Lung (tissue), 11 donors: ENCODE measurements at regions not wholly inside any gene's neighbourhood (a gene's known extent, or its start where the extent isn't known, plus 50 kb on each side); places are given as distances from the start of the nearest gene placed in this dataset.

Experiments
- ATAC-seq: fragments of 200-7000 bp; cut with Tn5 transposase; one replicate; pipeline ENCODE4 v1.9.1; 2020; ENCODE audit warnings: moderate number of reproducible peaks; ENCODE audit not compliant: insufficient read depth, low FRiP score
- DNase-seq, 3 donors: peaks; one replicate each; pipeline ENCODE4 v3.0.0-alpha.2; 2013 to 2017
- H3K27ac ChIP-seq, 2 donors: one replicate each; pipeline ENCODE4 v1.5.1; 2013; ENCODE audit warnings: mild to moderate bottlenecking in 2 of 2, moderate library complexity in 2 of 2, control low read depth in 1 of 2, inconsistent platforms in 1 of 2, low read depth in 1 of 2, low read length in 1 of 2
- H3K27me3 ChIP-seq, 3 donors: one replicate each; pipeline ENCODE4 v1.5.1; 2013; ENCODE audit warnings: low read length in 2 of 3; ENCODE audit not compliant: control insufficient read depth in 3 of 3, insufficient read depth in 3 of 3
- H3K36me3 ChIP-seq, 4 donors: one replicate each; pipeline ENCODE4 v1.5.1; 2013; ENCODE audit warnings: low read length in 4 of 4, mild to moderate bottlenecking in 1 of 4, moderate library complexity in 1 of 4; ENCODE audit not compliant: control insufficient read depth in 4 of 4, insufficient read depth in 4 of 4
- H3K4me1 ChIP-seq, 5 donors: one replicate each; pipeline ENCODE4 v1.5.1; 2013; ENCODE audit warnings: low read length in 5 of 5, mild to moderate bottlenecking in 2 of 5, moderate library complexity in 1 of 5; ENCODE audit not compliant: control insufficient read depth in 5 of 5, insufficient read depth in 5 of 5
- H3K4me3 ChIP-seq: one replicate; pipeline ENCODE4 v1.5.1; 2013; ENCODE audit warnings: mild to moderate bottlenecking, control low read depth, moderate library complexity
- H3K9ac ChIP-seq, 2 donors: one replicate each; pipeline ENCODE4 v1.5.1; 2013; ENCODE audit warnings: low read length in 2 of 2, control low read depth in 1 of 2; ENCODE audit not compliant: insufficient read depth in 1 of 2
- H3K9me3 ChIP-seq, 4 donors: one replicate each; pipeline ENCODE4 v1.5.1; 2013; ENCODE audit warnings: low read length in 3 of 4, mild to moderate bottlenecking in 1 of 4, moderate library complexity in 1 of 4; ENCODE audit not compliant: control insufficient read depth in 4 of 4, insufficient read depth in 3 of 4
- CTCF ChIP-seq: IDR thresholded peaks from 2 replicates; pipeline ENCODE4 v1.5.1; 2012; ENCODE audit warnings: mild to moderate bottlenecking; ENCODE audit errors: control extremely low read depth, extremely low read depth
- WGBS, 2 donors: extraction: QIAGEN DNeasy Blood & Tissue Kit; methylation state at CpG; one replicate each; pipeline ENCODE4 v1.1.7; 2013; 5-methylcytosine and 5-hydroxymethylcytosine counted together
- donor health status: control.
- donor health status: control.
- donor health status: Bipolar disorder and iron deficiency.
- donor health status: healthy.
- donor health status: DM: yes; HTN: yes; CAD: no.

DNA sequence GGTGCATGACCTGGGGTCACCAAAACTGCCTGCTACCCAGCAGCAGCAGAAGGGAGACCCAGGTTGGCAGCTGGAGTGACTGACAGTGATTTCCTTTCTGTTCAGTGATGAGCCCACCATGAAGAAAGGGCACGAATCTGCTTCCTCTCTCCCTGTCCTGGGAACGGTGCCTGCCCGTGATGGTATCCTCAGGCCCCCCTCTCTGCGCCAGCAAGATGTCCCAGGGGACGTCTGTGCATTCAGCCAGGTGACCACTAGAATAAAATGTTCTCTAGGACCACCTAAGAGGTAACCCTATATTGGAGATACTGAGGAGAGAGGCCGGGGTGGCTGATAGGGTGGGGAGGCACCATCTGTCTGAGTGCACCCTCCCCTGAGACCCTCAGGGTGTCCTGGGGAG is 294.7 kb downstream of the QKI start:
- Histone ChIP-seq H3K4me1 (peaks cover 0 to 31% (median 7%) of the 10 kb centered on the region in 5 donors), H3K9ac (no peak overlapping the region), H3K27ac (peak overlapping the region; percentile 55 to 58), H3K36me3 (no peaks in the 10 kb centered on the region), H3K4me3 (no peak overlapping the region), H3K9me3 (peaks cover 0 to 2% (median 0%) of the 10 kb centered on the region in 4 donors), H3K27me3 (no peaks in the 10 kb centered on the region)
- 62 to 71% methylated on average over 6 of the region's 6 CpGs for WGBS, 2 donors
- DNase-seq (no peak), ATAC-seq (no peak)
- no peak for TF ChIP-seq CTCF

- Histone ChIP-seq H3K27ac (peak overlapping the region in 1 of 2 donors; percentile 10), H3K9me3 (peaks cover 0 to 2% (median under 1%) of the 10 kb centered on the region in 4 donors), H3K9ac (no peak overlapping the region), H3K4me3 (no peak overlapping the region), H3K4me1 (peaks cover 0 to 31% (median 7%) of the 10 kb centered on the region in 5 donors), H3K36me3 (no peaks in the 10 kb centered on the region), H3K27me3 (no peaks in the 10 kb centered on the region)
- ATAC-seq = no peak
- TF ChIP-seq CTCF = no peak
- no peak for DNase-seq
- WGBS, 2 donors = 79 to 90% methylated on average over 7 of the region's 7 CpGs
These were observed 293.9 kb downstream of the QKI start for GRCh38 chr6:163708466-163708865.

DNA sequence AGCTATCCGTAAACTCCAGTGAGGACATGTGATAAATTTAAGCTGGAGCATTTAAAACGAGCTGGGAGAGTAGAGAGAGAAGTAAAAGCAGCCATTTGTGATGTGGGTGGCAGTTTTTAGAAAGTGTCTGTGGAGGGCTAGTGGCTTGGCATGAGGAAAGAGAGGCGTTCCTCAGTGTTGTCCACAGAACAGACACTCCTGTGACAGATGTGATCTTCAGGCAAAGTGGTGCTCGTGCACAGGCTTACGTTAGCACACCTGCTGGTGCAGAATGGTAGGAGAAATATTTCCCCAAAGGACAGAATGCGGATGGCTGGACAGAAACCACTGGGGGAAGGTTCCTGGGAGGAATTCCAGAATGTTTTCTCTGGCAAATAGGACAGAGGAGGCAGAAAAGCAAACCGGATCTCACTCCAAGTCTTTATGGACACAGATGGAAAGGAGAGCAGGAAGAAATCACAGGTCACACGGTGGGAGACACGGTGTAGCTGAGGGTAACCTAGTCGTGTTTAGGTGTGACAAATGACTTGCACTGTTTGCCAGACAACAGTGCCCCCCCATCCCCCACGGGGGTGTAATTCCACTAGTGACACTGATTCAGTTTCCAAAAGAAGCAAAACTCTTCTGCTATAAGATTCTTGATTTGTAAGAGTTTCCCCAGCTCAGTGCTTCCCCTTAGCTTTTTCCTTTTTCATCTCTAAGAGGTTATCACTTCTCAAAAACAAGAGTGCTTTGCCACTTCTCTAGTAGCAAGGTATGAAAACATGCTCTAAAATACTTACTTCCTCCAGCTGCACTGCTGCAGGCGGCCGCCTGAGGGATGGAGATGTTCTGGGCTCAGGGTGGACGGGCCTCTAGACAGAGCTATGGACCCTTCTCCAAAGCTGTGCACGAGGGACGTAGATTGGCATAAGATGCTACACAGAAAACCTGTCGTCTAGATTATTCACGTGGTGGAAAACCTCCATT is 293.2 kb downstream of the QKI start:
- peak overlapping the region in 1 of 2 donors; percentile 21 for H3K27ac ChIP-seq
- WGBS, 2 donors = 49 to 65% methylated on average over 18 of the region's 18 CpGs
- H3K36me3 ChIP-seq = no peaks in the 10 kb centered on the region
- H3K4me3 ChIP-seq = no peak overlapping the region
- no peak overlapping the region for H3K9ac ChIP-seq
- H3K4me1 ChIP-seq = peaks cover 0 to 31% (median 7%) of the 10 kb centered on the region in 5 donors
- ATAC-seq (no peak), DNase-seq (no peak)
- no peak for TF ChIP-seq CTCF
- H3K9me3 ChIP-seq = peaks cover 0 to 2% (median under 1%) of the 10 kb centered on the region in 4 donors
- no peaks in the 10 kb centered on the region for H3K27me3 ChIP-seq
